ENCODE measurements at regions not wholly inside any gene's neighbourhood (a gene's known extent, or its start where the extent isn't known, plus 50 kb on each side); places are given as distances from the start of the nearest gene placed in this dataset.

GRCh38 chr1:219380463-219380862, 206.8 kb downstream of the LYPLAL1 start:
- no peaks in the 10 kb centered on the region for H3K27me3 Mint-ChIP-seq (ENCODE audit: low read depth)
- peaks cover 6% of the 10 kb centered on the region for H3K4me1 Mint-ChIP-seq (ENCODE audit: low read depth)
- no peak for TF ChIP-seq CTCF (IDR thresholded peaks at IDR 0.05)
- H3K4me3 Mint-ChIP-seq (ENCODE audit: unreplicated experiment): no peak overlapping the region
- H3K36me3 Mint-ChIP-seq (ENCODE audit: low read depth): no peaks in the 10 kb centered on the region
- peaks cover 7% of the 10 kb centered on the region for H3K9me3 Mint-ChIP-seq (ENCODE audit: low read depth)
- DNase-seq (ENCODE audit: low spot score): no peak
- H3K27ac Mint-ChIP-seq (ENCODE audit: unreplicated experiment): no peak overlapping the region

- H3K4me3 Mint-ChIP-seq (ENCODE audit: unreplicated experiment): no peak overlapping the region
- H3K27me3 Mint-ChIP-seq (ENCODE audit: low read depth): no peaks in the 10 kb centered on the region
- no peak for TF ChIP-seq CTCF (IDR thresholded peaks at IDR 0.05)
- H3K9me3 Mint-ChIP-seq (ENCODE audit: low read depth): peaks cover 7% of the 10 kb centered on the region
- H3K4me1 Mint-ChIP-seq (ENCODE audit: low read depth): peaks cover 6% of the 10 kb centered on the region
- no peak overlapping the region for H3K27ac Mint-ChIP-seq (ENCODE audit: unreplicated experiment)
- no peak for DNase-seq (ENCODE audit: low spot score)
- H3K36me3 Mint-ChIP-seq (ENCODE audit: low read depth): no peaks in the 10 kb centered on the region
Measured at GRCh38 chr1:219379691-219380090, 206.0 kb downstream of the LYPLAL1 start.

- no peak for DNase-seq (ENCODE audit: low spot score)
- Mint-ChIP-seq H3K4me1 (ENCODE audit: low read depth) (peaks cover 13% of the 10 kb centered on the region), H3K4me3 (ENCODE audit: unreplicated experiment) (no peak overlapping the region), H3K27me3 (ENCODE audit: low read depth) (no peaks in the 10 kb centered on the region), H3K27ac (ENCODE audit: unreplicated experiment) (no peak overlapping the region), H3K9me3 (ENCODE audit: low read depth) (peaks cover 2% of the 10 kb centered on the region), H3K36me3 (ENCODE audit: low read depth) (no peaks in the 10 kb centered on the region)
- no peak for TF ChIP-seq CTCF (IDR thresholded peaks at IDR 0.05)
Measured at GRCh38 chr1:219374636-219375035, 201.0 kb downstream of the LYPLAL1 start.

GRCh38 chr1:219374046-219374566, 200.4 kb downstream of the LYPLAL1 start:
- H3K27me3 Mint-ChIP-seq (ENCODE audit: low read depth): no peaks in the 10 kb centered on the region
- peaks cover 2% of the 10 kb centered on the region for H3K9me3 Mint-ChIP-seq (ENCODE audit: low read depth)
- peaks cover 13% of the 10 kb centered on the region for H3K4me1 Mint-ChIP-seq (ENCODE audit: low read depth)
- no peaks in the 10 kb centered on the region for H3K36me3 Mint-ChIP-seq (ENCODE audit: low read depth)
- no peak for DNase-seq (ENCODE audit: low spot score)
- H3K4me3 Mint-ChIP-seq (ENCODE audit: unreplicated experiment): no peak overlapping the region
- no peak for TF ChIP-seq CTCF (IDR thresholded peaks at IDR 0.05)
- no peak overlapping the region for H3K27ac Mint-ChIP-seq (ENCODE audit: unreplicated experiment)

GRCh38 chr1:219373616-219373935, 199.9 kb downstream of the LYPLAL1 start:
- peaks cover 13% of the 10 kb centered on the region for H3K4me1 Mint-ChIP-seq (ENCODE audit: low read depth)
- no peak overlapping the region for H3K4me3 Mint-ChIP-seq (ENCODE audit: unreplicated experiment)
- no peaks in the 10 kb centered on the region for H3K27me3 Mint-ChIP-seq (ENCODE audit: low read depth)
- no peak overlapping the region for H3K27ac Mint-ChIP-seq (ENCODE audit: unreplicated experiment)
- no peak for TF ChIP-seq CTCF (IDR thresholded peaks at IDR 0.05)
- H3K9me3 Mint-ChIP-seq (ENCODE audit: low read depth): peaks cover 2% of the 10 kb centered on the region
- H3K36me3 Mint-ChIP-seq (ENCODE audit: low read depth): no peaks in the 10 kb centered on the region
- no peak for DNase-seq (ENCODE audit: low spot score)
